ENCODE measurements at regions not wholly inside any gene's neighbourhood (a gene's known extent, or its start where the extent isn't known, plus 50 kb on each side); places are given as distances from the start of the nearest gene placed in this dataset.

GRCh38 chr6:87897013-87897412, 150.6 kb upstream of the SPACA1 start:
- H3K4me1 ChIP-seq (ENCODE audit: control insufficient read depth, extremely low read depth, insufficient read depth, low read length), result no peaks in the 10 kb centered on the region
- FAIRE-seq (no peak), DNase-seq (ENCODE audit: low read depth, low spot score) (no peak)
- H3K27ac ChIP-seq (ENCODE audit: control insufficient read depth, insufficient read depth, low read length), result no peak overlapping the region
- H3K36me3 ChIP-seq (ENCODE audit: control insufficient read depth in 2 of 2, extremely low read depth in 1 of 2, insufficient read depth in 2 of 2, low read length in 2 of 2), result no peaks in the 10 kb centered on the region
- TF ChIP-seq CTCF (optimal IDR thresholded peaks at IDR 0.05 in 1 of 3, IDR thresholded peaks at IDR 0.05 in 1 of 3, conservative IDR thresholded peaks at IDR 0.05 in 1 of 3; ENCODE audit: extremely low read depth in 1 of 3, insufficient read depth in 2 of 3, low read length in 3 of 3), result no peak
- no peak overlapping the region for H3K4me2 ChIP-seq (ENCODE audit: control insufficient read depth, extremely low read depth, insufficient read depth, low read depth, low read length)
- no peaks in the 10 kb centered on the region for H3K79me2 ChIP-seq (ENCODE audit: control insufficient read depth, insufficient read depth, low read length)
- H3K27me3 ChIP-seq (ENCODE audit: control insufficient read depth, extremely low read depth, insufficient read depth, low read length), result peaks cover 9% of the 10 kb centered on the region
- no peaks in the 10 kb centered on the region for H3K9me1 ChIP-seq (ENCODE audit: control insufficient read depth, extremely low read depth, insufficient read depth, low read length)
- dilution Hi-C loops (cut with MboI; ENCODE audit: extremely low pct_ligation_motif_present, low sequenced_read_pairs), result no loop called here
- no peak overlapping the region for H2AFZ ChIP-seq (ENCODE audit: control insufficient read depth, low read length)
- H3K9me3 ChIP-seq (ENCODE audit: control insufficient read depth, low read depth, low read length), result no peaks in the 10 kb centered on the region
- no peaks in the 10 kb centered on the region for H4K20me1 ChIP-seq (ENCODE audit: control insufficient read depth, extremely low read depth, insufficient read depth, low read length)
- H3K9ac ChIP-seq (ENCODE audit: control insufficient read depth, extremely low read depth, insufficient read depth, low read length), result no peak overlapping the region
- H3K4me3 ChIP-seq (ENCODE audit: control insufficient read depth in 2 of 3, extremely low read depth in 1 of 3, insufficient read depth in 2 of 3, low read depth in 1 of 3, low read length in 3 of 3), result no peak overlapping the region

- Histone ChIP-seq H3K4me2 (ENCODE audit: control insufficient read depth, extremely low read depth, insufficient read depth, low read depth, low read length) (no peak overlapping the region), H3K79me2 (ENCODE audit: control insufficient read depth, insufficient read depth, low read length) (no peaks in the 10 kb centered on the region), H3K36me3 (ENCODE audit: control insufficient read depth in 2 of 2, extremely low read depth in 1 of 2, insufficient read depth in 2 of 2, low read length in 2 of 2) (no peaks in the 10 kb centered on the region), H3K4me1 (ENCODE audit: control insufficient read depth, extremely low read depth, insufficient read depth, low read length) (no peaks in the 10 kb centered on the region), H3K9me1 (ENCODE audit: control insufficient read depth, extremely low read depth, insufficient read depth, low read length) (no peaks in the 10 kb centered on the region), H3K27me3 (ENCODE audit: control insufficient read depth, extremely low read depth, insufficient read depth, low read length) (peaks cover 4% of the 10 kb centered on the region), H3K9ac (ENCODE audit: control insufficient read depth, extremely low read depth, insufficient read depth, low read length) (no peak overlapping the region), H3K9me3 (ENCODE audit: control insufficient read depth, low read depth, low read length) (no peaks in the 10 kb centered on the region), H3K4me3 (ENCODE audit: control insufficient read depth in 2 of 3, extremely low read depth in 1 of 3, insufficient read depth in 2 of 3, low read depth in 1 of 3, low read length in 3 of 3) (no peak overlapping the region), H4K20me1 (ENCODE audit: control insufficient read depth, extremely low read depth, insufficient read depth, low read length) (no peaks in the 10 kb centered on the region), H3K27ac (ENCODE audit: control insufficient read depth, insufficient read depth, low read length) (no peak overlapping the region), H2AFZ (ENCODE audit: control insufficient read depth, low read length) (no peak overlapping the region)
- TF ChIP-seq CTCF (optimal IDR thresholded peaks at IDR 0.05 in 1 of 3, IDR thresholded peaks at IDR 0.05 in 1 of 3, conservative IDR thresholded peaks at IDR 0.05 in 1 of 3; ENCODE audit: extremely low read depth in 1 of 3, insufficient read depth in 2 of 3, low read length in 3 of 3), result no peak
- TF ChIP-seq EZH2 (IDR thresholded peaks at IDR 0.05; ENCODE audit: low read length), result no peak
- FAIRE-seq (no peak), DNase-seq (ENCODE audit: low read depth, low spot score) (no peak)
- dilution Hi-C loops (cut with MboI; ENCODE audit: extremely low pct_ligation_motif_present, low sequenced_read_pairs), result no loop called here
Observed at GRCh38 chr6:87887266-87887665, 160.4 kb upstream of the SPACA1 start.
